A549 (cell line): ENCODE measurements at regions not wholly inside any gene's neighbourhood (a gene's known extent, or its start where the extent isn't known, plus 50 kb on each side); places are given as distances from the start of the nearest gene placed in this dataset.

Source experiments
- ATAC-seq, 2 experiments: fragments of 200-7000 bp in 1 of 2; fragments of >200 bp in 1 of 2; cut with Nextera tagmentation in 1 of 2; cut with Tn5 transposase in 1 of 2; 3 replicates each; pipeline versions ENCODE4 v1.8.0 to v1.9.1; 2018 to 2020; ENCODE audit warnings: mild to moderate bottlenecking in 1 of 2, moderate library complexity in 1 of 2
- CTCF ChIA-PET: fragments of 300-600 bp; sonication (Branson Sonifier 250); formaldehyde crosslinking; extraction: SDS; loops from one replicate; lab custom pipeline; 2021; ENCODE audit warnings: antibody characterized with exemption, inconsistent platforms; lab: Yijun Ruan, JAX
- POLR2A ChIA-PET: fragments of 350-600 bp; formaldehyde crosslinking; extraction: SDS; loops from one replicate; lab custom pipeline; 2021; ENCODE audit warnings: antibody characterized with exemption, inconsistent platforms; lab: Yijun Ruan, JAX
- DNase-seq, 2 experiments: peaks; one replicate each; pipeline versions ENCODE4 v3.0.0 to v3.0.0-alpha.2; 2011 to 2016; ENCODE audit warnings: low read depth in 1 of 2, low spot score in 1 of 2
- FAIRE-seq: peaks from 2 replicates; lab custom pipeline; 2011; peaks lifted over from hg19 to GRCh38; lab: Jason Lieb, UNC
- H3K27ac ChIP-seq, 2 experiments: fragments of >200 bp; sonication (Bioruptor Twin); formaldehyde crosslinking; 3 replicates each; pipeline ENCODE4 v1.5.1; 2016 to 2017
- H3K4me1 ChIP-seq: fragments of >200 bp; sonication (Bioruptor Twin); formaldehyde crosslinking; 3 replicates; pipeline ENCODE4 v1.6.1; 2016
- H3K4me2 ChIP-seq: fragments of >200 bp; sonication (Bioruptor Twin); formaldehyde crosslinking; 3 replicates; pipeline ENCODE4 v1.6.1; 2016
- H3K4me3 ChIP-seq: fragments of >200 bp; sonication (Bioruptor Twin); formaldehyde crosslinking; 3 replicates; pipeline ENCODE4 v1.5.1; 2016
- H3K9me3 ChIP-seq: fragments of >200 bp; sonication (Bioruptor Twin); formaldehyde crosslinking; 3 replicates; pipeline ENCODE4 v1.6.1; 2016
- CHD4 ChIP-seq: fragments of 200-600 bp; sonication (generic); IDR thresholded peaks from 2 replicates; pipeline ENCODE4 v1.6.1; 2016; ENCODE audit warnings: antibody characterized with exemption, mild to moderate bottlenecking, borderline replicate concordance
- EHMT2 ChIP-seq: fragments of 200-600 bp; sonication (generic); IDR thresholded peaks from 2 replicates; pipeline ENCODE4 v1.6.1; 2016; ENCODE audit warnings: antibody characterized with exemption, low read depth, mild to moderate bottlenecking, moderate library complexity
- EP300 ChIP-seq, 2 experiments: fragments of >200 bp; sonication (Bioruptor Twin); formaldehyde crosslinking; IDR thresholded peaks; 2 replicates in 1 of 2; 3 replicates in 1 of 2; pipeline ENCODE4 v1.6.1; 2016 to 2017
- FOSL2 ChIP-seq, 2 experiments: fragments of 450-650 bp in 1 of 2; fragments of >200 bp in 1 of 2; sonication (Bioruptor Twin) in 1 of 2; formaldehyde crosslinking; IDR thresholded peaks; 2 replicates each; pipeline versions ENCODE4 v1.5.0 to v1.6.1; 2016 to 2020; ENCODE audit warnings: mild to moderate bottlenecking in 1 of 2, moderate library complexity in 1 of 2
- GATA3 ChIP-seq: IDR thresholded peaks from 2 replicates; pipeline ENCODE4 v1.6.1; 2012; ENCODE audit warnings: borderline replicate concordance
- HEYL ChIP-seq: fragments of 250-450 bp; sonication (Bioruptor Pico); IDR thresholded peaks from 2 replicates; pipeline ENCODE4 v1.8.0; 2021; ENCODE audit warnings: mild to moderate bottlenecking, moderate library complexity
- HOXA7 ChIP-seq: fragments of 250-450 bp; sonication (Bioruptor Pico); IDR thresholded peaks from 2 replicates; pipeline ENCODE4 v1.5.0; 2020; ENCODE audit warnings: mild to moderate bottlenecking, moderate library complexity
- HOXB13 ChIP-seq: fragments of 250-450 bp; sonication (Bioruptor Pico); IDR thresholded peaks from 2 replicates; pipeline ENCODE4 v1.5.0; 2020; ENCODE audit warnings: low read depth, mild to moderate bottlenecking, moderate library complexity
- HOXB5 ChIP-seq: fragments of 250-450 bp; sonication (Bioruptor Pico); IDR thresholded peaks from 2 replicates; pipeline ENCODE4 v1.5.0; 2020; ENCODE audit warnings: mild to moderate bottlenecking, moderate library complexity
- JUN ChIP-seq, 2 experiments: fragments of >200 bp; sonication (Bioruptor Twin); formaldehyde crosslinking; IDR thresholded peaks; 2 replicates in 1 of 2; 3 replicates in 1 of 2; pipeline ENCODE4 v1.6.1; 2016 to 2017
- KDM5A ChIP-seq: fragments of 200-600 bp; sonication (generic); IDR thresholded peaks from 2 replicates; pipeline ENCODE4 v1.6.1; 2016; ENCODE audit warnings: antibody characterized with exemption, mild to moderate bottlenecking
- MAFK ChIP-seq: fragments of 450-650 bp; IDR thresholded peaks from 2 replicates; pipeline ENCODE4 v1.6.1; 2014; ENCODE audit not compliant: partially characterized antibody
- MAZ ChIP-seq: fragments of 150-350 bp; IDR thresholded peaks from 2 replicates; pipeline ENCODE4 v1.6.1; 2014; ENCODE audit warnings: antibody characterized with exemption, low read depth, low read length, borderline replicate concordance
- NPAS2 ChIP-seq: fragments of 250-450 bp; sonication (Bioruptor Pico); IDR thresholded peaks from 2 replicates; pipeline ENCODE4 v1.8.0; 2022; ENCODE audit warnings: mild to moderate bottlenecking, moderate library complexity, borderline replicate concordance
- PHF8 ChIP-seq: fragments of 200-600 bp; sonication (generic); IDR thresholded peaks from 2 replicates; pipeline ENCODE4 v1.6.1; 2016; ENCODE audit warnings: low read depth, mild to moderate bottlenecking, antibody characterized with exemption, moderate library complexity, borderline replicate concordance
- RAD21 ChIP-seq, 2 experiments: fragments of >200 bp in 1 of 2; sonication (Bioruptor Twin) in 1 of 2; formaldehyde crosslinking in 1 of 2; IDR thresholded peaks in 1 of 2; conservative IDR thresholded peaks in 1 of 2; 2 replicates in 1 of 2; 3 replicates in 1 of 2; pipeline ENCODE4 v1.6.1; 2012 to 2018; ENCODE audit warnings: inconsistent platforms in 1 of 2
- RARB ChIP-seq: fragments of 250-450 bp; sonication (Bioruptor Pico); IDR thresholded peaks from 2 replicates; pipeline ENCODE4 v1.8.0; 2021; ENCODE audit warnings: mild to moderate bottlenecking, moderate library complexity
- RFX5 ChIP-seq: fragments of 450-650 bp; IDR thresholded peaks from 2 replicates; pipeline ENCODE4 v1.7.1; 2014; ENCODE audit warnings: antibody characterized with exemption, mild to moderate bottlenecking, moderate library complexity
- RNF2 ChIP-seq: fragments of 200-600 bp; sonication (generic); IDR thresholded peaks from 2 replicates; pipeline ENCODE4 v1.6.1; 2016; ENCODE audit warnings: low read depth, mild to moderate bottlenecking, antibody characterized with exemption, moderate library complexity, borderline replicate concordance
- SMC3 ChIP-seq: fragments of >200 bp; sonication (Bioruptor Twin); formaldehyde crosslinking; IDR thresholded peaks from 3 replicates; pipeline ENCODE4 v1.6.1; 2018; ENCODE audit warnings: inconsistent platforms
- WGBS: methylation state at CpG from one replicate; pipeline ENCODE4 v1.1.6; 2017; ENCODE audit errors: missing lambda C conversion rate; 5-methylcytosine and 5-hydroxymethylcytosine counted together
- TF ChIP-seq, protein P1 (sequence below): fragments of 250-450 bp; sonication (Bioruptor Pico); IDR thresholded peaks from 2 replicates; pipeline ENCODE4 v1.5.0; 2020; ENCODE audit warnings: low read depth, mild to moderate bottlenecking, moderate library complexity
- TF ChIP-seq, protein P2 (sequence below): IDR thresholded peaks from 2 replicates; pipeline ENCODE4 v1.6.1; 2012
- TF ChIP-seq, protein P3 (sequence below): IDR thresholded peaks from 2 replicates; pipeline ENCODE4 v1.6.1; 2012
- TF ChIP-seq, protein P4 (sequence below): fragments of >200 bp; sonication (Bioruptor Twin); formaldehyde crosslinking; IDR thresholded peaks from 3 replicates; pipeline ENCODE4 v1.5.1; 2016

DNA sequence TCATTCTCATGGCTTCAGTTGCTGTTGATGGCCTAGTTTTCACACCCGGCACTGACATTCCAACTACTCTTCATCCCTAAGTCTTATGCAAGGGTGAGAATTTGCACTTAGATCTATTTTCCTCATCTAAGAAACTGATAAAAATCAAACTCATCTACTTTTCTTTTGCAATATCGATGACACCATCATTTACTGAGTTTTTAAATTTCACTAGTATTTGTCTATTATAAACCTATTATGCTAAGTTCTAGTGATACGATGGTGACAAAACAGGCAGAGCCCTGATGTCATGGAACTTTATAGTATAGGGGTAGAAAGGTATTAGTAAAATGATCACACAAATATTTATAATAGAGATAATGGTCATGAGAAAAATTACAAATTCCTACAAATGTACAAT, 167.9 kb upstream of the CITED2 start:
- no peak for ATAC-seq
- peaks cover 19% of the 10 kb centered on the region for H3K4me1 ChIP-seq
- no peak for DNase-seq
- ChIA-PET CTCF (no interaction called here), POLR2A (no interaction called here)
- no peak overlapping the region for H3K27ac ChIP-seq
- no peaks in the 10 kb centered on the region for H3K9me3 ChIP-seq
- H3K4me2 ChIP-seq = no peak overlapping the region
- WGBS = 88% methylated on average over 3 of the region's 3 CpGs
- FAIRE-seq = no peak
- H3K4me3 ChIP-seq = no peak overlapping the region
- TF ChIP-seq MAFK (peak; percentile 18), GATA3 (no peak), CHD4 (no peak), HEYL (CRISPR knock-in tag) (no peak), NPAS2 (CRISPR knock-in tag) (no peak), EP300 (IDR thresholded peaks at IDR 0.05) (no peak), HOXB13 (CRISPR knock-in tag) (no peak)
- TF ChIP-seq, protein P1, sequence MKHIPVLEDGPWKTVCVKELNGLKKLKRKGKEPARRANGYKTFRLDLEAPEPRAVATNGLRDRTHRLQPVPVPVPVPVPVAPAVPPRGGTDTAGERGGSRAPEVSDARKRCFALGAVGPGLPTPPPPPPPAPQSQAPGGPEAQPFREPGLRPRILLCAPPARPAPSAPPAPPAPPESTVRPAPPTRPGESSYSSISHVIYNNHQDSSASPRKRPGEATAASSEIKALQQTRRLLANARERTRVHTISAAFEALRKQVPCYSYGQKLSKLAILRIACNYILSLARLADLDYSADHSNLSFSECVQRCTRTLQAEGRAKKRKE (CRISPR knock-in tag) = no peak

DNA sequence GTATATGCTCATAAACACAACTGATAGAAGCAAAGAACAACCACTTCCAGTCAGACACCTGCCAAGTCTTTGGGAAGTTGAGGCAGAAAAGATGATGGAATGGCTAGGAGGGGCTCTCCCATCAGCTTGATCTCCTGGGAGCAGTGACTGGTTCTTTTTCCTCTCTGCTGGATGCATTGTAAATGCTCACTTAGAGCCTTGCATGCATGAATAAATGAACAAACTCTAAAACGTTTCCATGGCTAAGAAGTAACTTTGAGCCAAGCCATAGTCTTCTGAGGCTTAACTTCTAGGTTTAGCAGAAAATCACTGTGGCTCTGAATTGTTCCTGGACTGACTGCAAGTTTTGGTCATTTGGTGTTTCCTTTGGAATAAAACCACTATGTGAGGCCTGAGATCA, 166.4 kb upstream of the CITED2 start:
- ChIA-PET CTCF (no interaction called here), POLR2A (interaction anchor here (1.9 kb wide), 1 partner anchor 166 kb away, joined by 12 read pairs; the partner anchor contains the start of gene CITED2)
- Histone ChIP-seq H3K4me2 (no peak overlapping the region; the same call in 2 of the 3 replicates), H3K27ac (peak overlapping the region in 1 of 2 experiments; percentile 75; a peak in 3 of 6 replicates), H3K9me3 (no peaks in the 10 kb centered on the region), H3K4me3 (no peak overlapping the region), H3K4me1 (peaks cover 33% of the 10 kb centered on the region)
- TF ChIP-seq FOSL2 (IDR thresholded peaks at IDR 0.05) = no peak
- TF ChIP-seq FOSL2 (CRISPR knock-in tag; IDR thresholded peaks at IDR 0.05) = no peak
- TF ChIP-seq HOXA7 = no peak
- no peak for TF ChIP-seq MAZ
- TF ChIP-seq, protein P2, sequence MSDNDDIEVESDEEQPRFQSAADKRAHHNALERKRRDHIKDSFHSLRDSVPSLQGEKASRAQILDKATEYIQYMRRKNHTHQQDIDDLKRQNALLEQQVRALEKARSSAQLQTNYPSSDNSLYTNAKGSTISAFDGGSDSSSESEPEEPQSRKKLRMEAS = no peak
- no peak for TF ChIP-seq RNF2
- TF ChIP-seq, protein P3, sequence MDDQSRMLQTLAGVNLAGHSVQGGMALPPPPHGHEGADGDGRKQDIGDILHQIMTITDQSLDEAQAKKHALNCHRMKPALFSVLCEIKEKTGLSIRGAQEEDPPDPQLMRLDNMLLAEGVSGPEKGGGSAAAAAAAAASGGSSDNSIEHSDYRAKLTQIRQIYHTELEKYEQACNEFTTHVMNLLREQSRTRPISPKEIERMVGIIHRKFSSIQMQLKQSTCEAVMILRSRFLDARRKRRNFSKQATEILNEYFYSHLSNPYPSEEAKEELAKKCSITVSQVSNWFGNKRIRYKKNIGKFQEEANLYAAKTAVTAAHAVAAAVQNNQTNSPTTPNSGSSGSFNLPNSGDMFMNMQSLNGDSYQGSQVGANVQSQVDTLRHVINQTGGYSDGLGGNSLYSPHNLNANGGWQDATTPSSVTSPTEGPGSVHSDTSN = no peak
- no peak for TF ChIP-seq HOXB5
- no peak for TF ChIP-seq RFX5
- TF ChIP-seq PHF8 = no peak
- TF ChIP-seq KDM5A = no peak
- no peak for TF ChIP-seq RARB
- TF ChIP-seq HOXB13 (CRISPR knock-in tag) = no peak
- no peak for TF ChIP-seq RAD21 (conservative IDR thresholded peaks at IDR 0.05 in 1 of 2, IDR thresholded peaks at IDR 0.05 in 1 of 2)
- no peak for TF ChIP-seq EHMT2
- no peak for TF ChIP-seq SMC3
- no peak for TF ChIP-seq JUN (IDR thresholded peaks at IDR 0.05)
- TF ChIP-seq, protein P4, sequence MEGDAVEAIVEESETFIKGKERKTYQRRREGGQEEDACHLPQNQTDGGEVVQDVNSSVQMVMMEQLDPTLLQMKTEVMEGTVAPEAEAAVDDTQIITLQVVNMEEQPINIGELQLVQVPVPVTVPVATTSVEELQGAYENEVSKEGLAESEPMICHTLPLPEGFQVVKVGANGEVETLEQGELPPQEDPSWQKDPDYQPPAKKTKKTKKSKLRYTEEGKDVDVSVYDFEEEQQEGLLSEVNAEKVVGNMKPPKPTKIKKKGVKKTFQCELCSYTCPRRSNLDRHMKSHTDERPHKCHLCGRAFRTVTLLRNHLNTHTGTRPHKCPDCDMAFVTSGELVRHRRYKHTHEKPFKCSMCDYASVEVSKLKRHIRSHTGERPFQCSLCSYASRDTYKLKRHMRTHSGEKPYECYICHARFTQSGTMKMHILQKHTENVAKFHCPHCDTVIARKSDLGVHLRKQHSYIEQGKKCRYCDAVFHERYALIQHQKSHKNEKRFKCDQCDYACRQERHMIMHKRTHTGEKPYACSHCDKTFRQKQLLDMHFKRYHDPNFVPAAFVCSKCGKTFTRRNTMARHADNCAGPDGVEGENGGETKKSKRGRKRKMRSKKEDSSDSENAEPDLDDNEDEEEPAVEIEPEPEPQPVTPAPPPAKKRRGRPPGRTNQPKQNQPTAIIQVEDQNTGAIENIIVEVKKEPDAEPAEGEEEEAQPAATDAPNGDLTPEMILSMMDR = no peak
- TF ChIP-seq HEYL (CRISPR knock-in tag) = no peak
- ATAC-seq = no peak
- no peak for FAIRE-seq
- DNase-seq = no peak
- WGBS = 58% methylated on average over 1 of the region's 1 CpG
